ENCODE measurements at regions not wholly inside any gene's neighbourhood (a gene's known extent, or its start where the extent isn't known, plus 50 kb on each side); places are given as distances from the start of the nearest gene placed in this dataset.
A peak's percentile ranks its signal among the peaks of the same experiment; 100 is the strongest.

- no peak for TF ChIP-seq CTCF (conservative IDR thresholded peaks at IDR 0.05; ENCODE audit: low read depth, low read length)
- no peak overlapping the region for H3K4me3 ChIP-seq (ENCODE audit: low read depth, low read length)
- DNase-seq (ENCODE audit: low read depth): no peak
Observed at GRCh38 chr11:29131055-29131454, 885.8 kb downstream of the KCNA4 start.

- no peak overlapping the region for H3K4me3 ChIP-seq (ENCODE audit: low read depth, low read length)
- peak; percentile 87 for DNase-seq (ENCODE audit: low read depth)
- TF ChIP-seq CTCF (conservative IDR thresholded peaks at IDR 0.05; ENCODE audit: low read depth, low read length): no peak
Observed at GRCh38 chr11:29129844-29130243, 887.0 kb downstream of the KCNA4 start.

- TF ChIP-seq CTCF (conservative IDR thresholded peaks at IDR 0.05; ENCODE audit: low read depth, low read length): no peak
- H3K4me3 ChIP-seq (ENCODE audit: low read depth, low read length): no peak overlapping the region
- no peak for DNase-seq (ENCODE audit: low read depth)
Observed at GRCh38 chr11:29127461-29127860, 889.4 kb downstream of the KCNA4 start.

- DNase-seq (ENCODE audit: low read depth): no peak
- no peak overlapping the region for H3K4me3 ChIP-seq (ENCODE audit: low read depth, low read length)
- TF ChIP-seq CTCF (conservative IDR thresholded peaks at IDR 0.05; ENCODE audit: low read depth, low read length): no peak
Observed at GRCh38 chr11:29125606-29126005, 891.2 kb downstream of the KCNA4 start.

GRCh38 chr11:29124470-29124869 lies 892.4 kb downstream of the KCNA4 start:
- no peak overlapping the region for H3K4me3 ChIP-seq (ENCODE audit: low read depth, low read length)
- DNase-seq (ENCODE audit: low read depth): no peak
- no peak for TF ChIP-seq CTCF (conservative IDR thresholded peaks at IDR 0.05; ENCODE audit: low read depth, low read length)

- peak overlapping the region; percentile 15 for H3K4me3 ChIP-seq (ENCODE audit: low read depth, low read length)
- TF ChIP-seq CTCF (conservative IDR thresholded peaks at IDR 0.05; ENCODE audit: low read depth, low read length): no peak
- peak; percentile 90 for DNase-seq (ENCODE audit: low read depth)
Observed at GRCh38 chr11:29119707-29120618, 896.9 kb downstream of the KCNA4 start.

GRCh38 chr11:29119116-29119515 lies 897.7 kb downstream of the KCNA4 start:
- no peak overlapping the region for H3K4me3 ChIP-seq (ENCODE audit: low read depth, low read length)
- DNase-seq (ENCODE audit: low read depth): peak; percentile 74
- no peak for TF ChIP-seq CTCF (conservative IDR thresholded peaks at IDR 0.05; ENCODE audit: low read depth, low read length)

Measured in choroid plexus epithelial cell (primary cell).